ENCODE measurements at regions not wholly inside any gene's neighbourhood (a gene's known extent, or its start where the extent isn't known, plus 50 kb on each side); places are given as distances from the start of the nearest gene placed in this dataset.

DNA sequence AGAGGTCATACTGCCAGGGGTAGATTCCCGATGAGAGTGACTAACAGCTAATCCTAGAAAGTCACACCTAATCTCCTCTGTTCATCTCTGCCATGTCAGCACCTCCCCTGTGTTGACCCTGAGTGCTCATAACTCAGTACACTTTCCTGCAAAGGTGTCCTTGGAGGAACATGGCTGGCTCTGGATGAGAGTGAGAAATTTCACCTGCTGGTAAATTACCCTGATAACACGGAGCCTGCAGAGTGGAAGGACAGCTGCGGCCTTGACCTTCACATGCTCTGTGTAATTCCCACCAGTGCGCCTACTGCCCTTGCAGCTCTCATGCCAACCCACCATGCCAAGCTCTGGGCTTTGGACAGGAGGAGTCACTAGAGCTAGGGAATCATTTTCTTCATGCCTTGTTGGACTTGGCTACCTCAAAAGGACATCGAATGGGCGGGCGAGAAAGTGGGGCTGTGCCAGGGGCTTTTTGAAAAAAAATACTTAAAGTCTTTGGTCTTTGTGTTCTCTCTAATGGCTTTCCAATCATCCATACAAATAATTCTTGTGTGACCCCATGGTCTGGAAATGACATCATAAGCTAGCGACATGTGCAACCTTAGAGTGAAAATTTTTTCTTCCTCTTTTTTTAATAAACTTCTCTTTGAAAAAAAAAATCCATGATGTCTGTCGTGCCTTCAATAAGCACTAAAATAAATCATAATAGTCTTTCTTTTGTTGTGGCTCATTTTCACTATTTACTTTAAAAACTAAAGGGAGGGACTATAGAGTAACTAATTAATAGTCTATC is 319.9 kb downstream of the MYCN start:
- TF ChIP-seq, protein P1, sequence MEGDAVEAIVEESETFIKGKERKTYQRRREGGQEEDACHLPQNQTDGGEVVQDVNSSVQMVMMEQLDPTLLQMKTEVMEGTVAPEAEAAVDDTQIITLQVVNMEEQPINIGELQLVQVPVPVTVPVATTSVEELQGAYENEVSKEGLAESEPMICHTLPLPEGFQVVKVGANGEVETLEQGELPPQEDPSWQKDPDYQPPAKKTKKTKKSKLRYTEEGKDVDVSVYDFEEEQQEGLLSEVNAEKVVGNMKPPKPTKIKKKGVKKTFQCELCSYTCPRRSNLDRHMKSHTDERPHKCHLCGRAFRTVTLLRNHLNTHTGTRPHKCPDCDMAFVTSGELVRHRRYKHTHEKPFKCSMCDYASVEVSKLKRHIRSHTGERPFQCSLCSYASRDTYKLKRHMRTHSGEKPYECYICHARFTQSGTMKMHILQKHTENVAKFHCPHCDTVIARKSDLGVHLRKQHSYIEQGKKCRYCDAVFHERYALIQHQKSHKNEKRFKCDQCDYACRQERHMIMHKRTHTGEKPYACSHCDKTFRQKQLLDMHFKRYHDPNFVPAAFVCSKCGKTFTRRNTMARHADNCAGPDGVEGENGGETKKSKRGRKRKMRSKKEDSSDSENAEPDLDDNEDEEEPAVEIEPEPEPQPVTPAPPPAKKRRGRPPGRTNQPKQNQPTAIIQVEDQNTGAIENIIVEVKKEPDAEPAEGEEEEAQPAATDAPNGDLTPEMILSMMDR (IDR thresholded peaks at IDR 0.05) = no peak
- Histone ChIP-seq H3K36me3 (no peaks in the 10 kb centered on the region), H3K27ac (no peak overlapping the region), H3K4me3 (no peak overlapping the region), H3K27me3 (replicated peaks; ENCODE audit: insufficient read depth) (no peaks in the 10 kb centered on the region), H3K4me1 (ENCODE audit: control insufficient read depth in 1 of 2, low read depth in 2 of 2) (no peaks in the 10 kb centered on the region), H3K9me3 (no peaks in the 10 kb centered on the region)
- DNase-seq (ENCODE audit: low spot score) = no peak
- ATAC-seq (ENCODE audit: insufficient number of reproducible peaks, low FRiP score, low read depth) = no peak

DNA sequence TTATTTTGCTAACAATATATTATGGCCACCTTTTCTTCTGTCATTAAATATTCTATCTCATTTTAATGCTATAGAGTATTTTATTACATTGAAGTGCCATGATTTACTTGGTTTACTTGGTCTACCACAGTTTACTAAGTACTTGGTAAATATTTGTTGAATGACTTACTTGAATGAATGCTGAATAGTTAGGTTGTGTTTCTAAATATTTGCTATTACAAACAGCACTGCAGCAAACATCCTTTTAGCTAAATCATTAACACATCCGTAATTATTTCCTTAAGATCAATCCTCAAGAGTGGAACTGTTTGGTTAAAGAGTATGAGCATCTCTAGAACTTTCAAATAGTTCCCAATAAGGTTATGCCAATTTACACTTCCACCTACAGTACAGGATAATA is 318.7 kb downstream of the MYCN start:
- Histone ChIP-seq H3K36me3 (no peaks in the 10 kb centered on the region), H3K27me3 (replicated peaks; ENCODE audit: insufficient read depth) (no peaks in the 10 kb centered on the region), H3K27ac (no peak overlapping the region), H3K9me3 (no peaks in the 10 kb centered on the region), H3K4me1 (ENCODE audit: control insufficient read depth in 1 of 2, low read depth in 2 of 2) (no peaks in the 10 kb centered on the region), H3K4me3 (no peak overlapping the region)
- ATAC-seq (ENCODE audit: insufficient number of reproducible peaks, low FRiP score, low read depth) = no peak
- no peak for DNase-seq (ENCODE audit: low spot score)
- TF ChIP-seq, protein P1 (IDR thresholded peaks at IDR 0.05) = no peak

DNA sequence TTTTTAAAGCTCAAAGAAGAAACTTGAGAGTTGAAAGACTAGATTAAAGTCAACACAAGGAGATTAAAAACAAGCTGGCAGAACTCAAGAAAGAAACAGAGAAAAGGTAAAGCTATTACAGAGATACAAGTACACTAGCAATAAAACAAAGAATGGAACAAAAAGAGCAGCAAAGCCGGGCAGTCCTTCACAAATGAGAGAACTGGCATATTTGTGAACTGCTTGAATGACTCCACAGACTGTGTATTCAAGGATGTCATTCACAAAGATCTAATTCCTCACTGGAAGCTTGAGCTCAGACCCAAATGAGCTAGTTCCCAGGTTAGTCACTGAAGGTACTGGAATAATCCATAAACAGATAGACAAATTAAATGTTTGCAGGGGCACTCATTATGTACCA is 318.0 kb downstream of the MYCN start:
- no peaks in the 10 kb centered on the region for H3K27me3 ChIP-seq (replicated peaks; ENCODE audit: insufficient read depth)
- H3K36me3 ChIP-seq = no peaks in the 10 kb centered on the region
- no peak overlapping the region for H3K4me3 ChIP-seq
- ATAC-seq (ENCODE audit: insufficient number of reproducible peaks, low FRiP score, low read depth) = no peak
- DNase-seq (ENCODE audit: low spot score) = no peak
- TF ChIP-seq, protein P1 (IDR thresholded peaks at IDR 0.05) = no peak
- no peaks in the 10 kb centered on the region for H3K4me1 ChIP-seq (ENCODE audit: control insufficient read depth in 1 of 2, low read depth in 2 of 2)
- no peaks in the 10 kb centered on the region for H3K9me3 ChIP-seq
- no peak overlapping the region for H3K27ac ChIP-seq

DNA sequence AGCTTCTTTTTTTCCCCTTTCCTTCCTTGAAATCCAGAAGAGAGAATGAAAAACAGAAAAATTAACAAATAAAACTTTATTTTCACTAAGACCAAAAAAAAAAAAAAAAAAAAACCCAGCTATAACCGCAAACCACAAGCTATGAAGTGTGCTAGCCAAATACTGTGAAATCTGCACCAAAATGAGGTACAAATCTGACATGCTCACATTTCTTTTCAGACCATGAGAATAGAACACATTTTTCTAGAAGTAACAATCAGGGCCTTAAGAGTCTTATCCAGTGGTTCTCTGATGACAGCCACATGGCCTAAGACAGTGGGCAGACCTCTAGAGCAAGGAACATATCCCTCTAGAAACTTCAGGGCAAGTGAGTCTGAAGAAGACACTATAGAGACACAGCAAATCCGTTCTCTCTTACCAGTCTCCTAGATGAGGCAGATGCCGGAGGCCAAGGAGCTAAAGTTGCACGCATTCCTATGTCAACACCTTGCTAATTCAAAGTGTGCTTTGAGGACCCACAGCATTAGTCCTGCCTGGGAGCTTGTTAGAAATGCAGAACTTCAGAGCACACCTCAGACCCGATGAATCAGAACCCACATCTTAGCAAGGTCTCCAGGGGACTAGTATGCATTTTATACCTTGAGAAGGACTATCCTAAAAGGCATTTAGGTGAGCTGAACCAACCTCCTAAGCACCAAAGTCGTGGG is 317.1 kb downstream of the MYCN start:
- Histone ChIP-seq H3K27ac (no peak overlapping the region), H3K27me3 (replicated peaks; ENCODE audit: insufficient read depth) (no peaks in the 10 kb centered on the region), H3K4me1 (ENCODE audit: control insufficient read depth in 1 of 2, low read depth in 2 of 2) (no peaks in the 10 kb centered on the region), H3K36me3 (no peaks in the 10 kb centered on the region), H3K9me3 (no peaks in the 10 kb centered on the region), H3K4me3 (no peak overlapping the region)
- DNase-seq (ENCODE audit: low spot score) = no peak
- TF ChIP-seq, protein P1 (IDR thresholded peaks at IDR 0.05) = no peak
- no peak for ATAC-seq (ENCODE audit: insufficient number of reproducible peaks, low FRiP score, low read depth)

DNA sequence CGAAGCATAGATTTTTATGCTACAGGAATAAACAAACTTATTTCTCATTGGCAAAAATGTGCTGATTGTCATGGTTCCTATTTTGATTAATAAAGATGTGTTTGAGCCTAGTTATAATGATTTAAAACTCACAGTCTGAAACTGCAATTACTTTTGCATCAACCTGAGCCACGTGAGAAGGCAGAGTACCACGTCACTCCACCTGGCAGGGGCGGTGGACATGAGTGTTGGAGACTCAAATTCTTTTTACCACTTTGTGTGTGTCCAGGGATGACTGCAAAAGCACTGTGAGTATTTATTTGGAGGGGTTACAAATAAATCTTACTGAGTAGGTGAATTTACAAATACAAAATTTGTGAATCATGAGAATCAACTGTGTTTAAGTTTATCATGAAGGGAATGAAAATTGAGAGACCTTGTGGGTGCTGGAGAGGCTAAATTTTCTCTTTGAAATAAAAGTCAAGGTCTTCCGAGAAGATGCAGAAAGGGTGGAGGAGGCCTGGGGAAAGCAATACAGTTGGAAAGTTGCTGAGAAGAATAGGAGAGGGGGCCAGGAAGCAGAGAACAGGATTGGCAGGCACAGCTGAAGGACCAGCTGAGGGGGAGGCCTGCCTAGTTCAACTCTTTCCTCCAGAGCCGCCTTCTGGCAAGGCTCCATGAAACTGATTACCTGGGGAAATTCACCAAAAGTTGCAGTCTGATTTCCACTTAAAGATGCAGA is 316.4 kb downstream of the MYCN start:
- no peaks in the 10 kb centered on the region for H3K36me3 ChIP-seq
- no peak overlapping the region for H3K27ac ChIP-seq
- H3K9me3 ChIP-seq = no peaks in the 10 kb centered on the region
- no peak for DNase-seq (ENCODE audit: low spot score)
- TF ChIP-seq, protein P1 (IDR thresholded peaks at IDR 0.05) = no peak
- no peak overlapping the region for H3K4me3 ChIP-seq
- ATAC-seq (ENCODE audit: insufficient number of reproducible peaks, low FRiP score, low read depth) = no peak
- no peaks in the 10 kb centered on the region for H3K27me3 ChIP-seq (replicated peaks; ENCODE audit: insufficient read depth)
- H3K4me1 ChIP-seq (ENCODE audit: control insufficient read depth in 1 of 2, low read depth in 2 of 2) = no peaks in the 10 kb centered on the region
